Omental fat pad (tissue), 3 donors: ENCODE measurements at regions not wholly inside any gene's neighbourhood (a gene's known extent, or its start where the extent isn't known, plus 50 kb on each side); places are given as distances from the start of the nearest gene placed in this dataset.

ENCODE experiments used
- ATAC-seq: fragments of 150-250 bp; one replicate; pipeline ENCODE4 v1.9.1; 2016; ENCODE audit warnings: mild to moderate bottlenecking, moderate library complexity; ENCODE audit not compliant: low FRiP score
- DNase-seq: peaks from one replicate; pipeline ENCODE4 v3.0.0-alpha.2; 2019; ENCODE audit warnings: low spot score
- CTCF ChIP-seq, 3 donors: fragments of 450-650 bp; IDR thresholded peaks; one replicate each; pipeline ENCODE4 v1.5.1; 2016 to 2017; ENCODE audit warnings: antibody characterized with exemption in 3 of 3, mild to moderate bottlenecking in 3 of 3, moderate library complexity in 2 of 3

- TF ChIP-seq CTCF (IDR thresholded peaks at IDR 0.05) = no peak
- ATAC-seq (no peak), DNase-seq (no peak)
Measured at GRCh38 chr14:65164825-65165135, 62.5 kb upstream of the MAX start.

GRCh38 chr14:65167072-65167645 lies 64.8 kb upstream of the MAX start:
- no peak for TF ChIP-seq CTCF (IDR thresholded peaks at IDR 0.05)
- no peak for ATAC-seq
- no peak for DNase-seq

GRCh38 chr14:65168840-65169239 lies 66.5 kb upstream of the MAX start:
- ATAC-seq (no peak), DNase-seq (no peak)
- no peak for TF ChIP-seq CTCF (IDR thresholded peaks at IDR 0.05)

GRCh38 chr14:65169351-65169750 lies 67.0 kb upstream of the MAX start:
- ATAC-seq (no peak), DNase-seq (no peak)
- TF ChIP-seq CTCF (IDR thresholded peaks at IDR 0.05) = no peak

- DNase-seq (no peak), ATAC-seq (no peak)
- no peak for TF ChIP-seq CTCF (IDR thresholded peaks at IDR 0.05)
Measured at GRCh38 chr14:65170318-65170717, 68.0 kb upstream of the MAX start.

GRCh38 chr14:65170768-65171507 lies 68.6 kb upstream of the MAX start:
- no peak for DNase-seq
- peak; percentile 70 for ATAC-seq
- no peak for TF ChIP-seq CTCF (IDR thresholded peaks at IDR 0.05)
